GM12891 (cell line): ENCODE measurements at regions not wholly inside any gene's neighbourhood (a gene's known extent, or its start where the extent isn't known, plus 50 kb on each side); places are given as distances from the start of the nearest gene placed in this dataset.

Experiments used
- PAX5 ChIP-seq: IDR thresholded peaks from 2 replicates; pipeline ENCODE4 v1.6.1; 2011; ENCODE audit warnings: low read length, moderate library complexity, mild to moderate bottlenecking; ENCODE audit not compliant: insufficient read depth, severe bottlenecking
- POLR2A ChIP-seq: IDR thresholded peaks from 2 replicates; pipeline ENCODE4 v1.6.1; 2011; ENCODE audit warnings: low read depth, low read length, control low read depth
- POLR2AphosphoS5 ChIP-seq: IDR thresholded peaks from 2 replicates; pipeline ENCODE4 v1.6.1; 2011; ENCODE audit warnings: low read depth, low read length, control low read depth
- POU2F2 ChIP-seq: IDR thresholded peaks from 2 replicates; pipeline ENCODE4 v1.6.1; 2011; ENCODE audit warnings: low read depth, mild to moderate bottlenecking, control low read depth, low read length, moderate library complexity
- SPI1 ChIP-seq: IDR thresholded peaks from 2 replicates; pipeline ENCODE4 v1.6.1; 2011; ENCODE audit warnings: low read depth, low read length, control low read depth
- TAF1 ChIP-seq: IDR thresholded peaks from 2 replicates; pipeline ENCODE4 v1.6.1; 2011; ENCODE audit warnings: low read depth, low read length, control low read depth

DNA sequence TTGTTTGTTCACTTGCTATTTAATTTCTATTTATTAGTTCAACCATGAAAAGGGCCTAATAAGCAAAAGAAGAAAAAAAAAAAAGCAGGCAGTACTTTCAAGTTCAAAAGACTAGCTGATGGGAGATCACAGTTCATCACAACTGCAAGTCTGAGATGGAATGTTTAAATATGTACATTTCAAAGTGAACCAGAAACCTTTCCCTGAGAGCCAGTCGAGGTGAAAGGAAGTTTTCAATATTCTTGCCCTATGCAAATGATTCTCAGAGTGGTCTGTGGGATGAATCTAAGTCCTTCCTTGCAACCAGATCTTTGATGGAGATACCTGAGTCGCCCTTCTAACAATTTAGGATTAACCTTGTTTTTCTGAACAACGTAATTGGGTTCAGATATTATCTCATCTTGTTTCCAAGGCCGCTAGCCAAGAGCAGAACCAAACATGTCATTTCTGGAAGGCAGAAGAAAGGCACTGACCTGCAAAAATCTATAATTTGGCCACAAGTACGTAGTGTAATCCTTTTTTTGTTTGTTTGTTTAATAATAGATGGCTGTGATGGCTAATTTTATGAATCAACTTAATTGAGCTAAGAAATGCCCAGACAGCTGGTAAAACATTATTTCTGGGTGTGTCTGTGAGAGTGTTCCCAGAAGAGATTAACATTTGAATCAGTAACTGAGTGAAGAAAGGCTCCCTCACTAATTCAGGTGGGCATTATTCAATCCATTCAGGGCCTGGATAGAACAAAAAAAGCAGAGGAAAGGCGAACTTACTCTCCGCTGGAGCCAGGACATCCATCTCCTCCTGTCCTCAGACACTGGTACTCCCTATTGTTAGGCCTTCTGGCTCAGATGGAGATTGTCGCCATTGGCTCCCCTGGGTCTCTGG is 171.1 kb upstream of the TMPO start:
- TF ChIP-seq POLR2AphosphoS5 (no peak), POLR2A (no peak), TAF1 (no peak), SPI1 (no peak), PAX5 (no peak), POU2F2 (no peak)
